HCT116 (cell line): ENCODE measurements at regions not wholly inside any gene's neighbourhood (a gene's known extent, or its start where the extent isn't known, plus 50 kb on each side); places are given as distances from the start of the nearest gene placed in this dataset.

Experiments used
- ATAC-seq: fragments of 200-7000 bp; cut with Tn5 transposase; 2 replicates; pipeline ENCODE4 v1.9.1; 2020; ENCODE audit warnings: mild to moderate bottlenecking, moderate library complexity
- BruUV-seq: library from RNA; stranded (reverse); fragments of 400-500 nt; replicated peaks from 2 replicates; lab custom pipeline; 2021; lab: Mats Ljungman, UMichigan
- CTCF ChIA-PET: fragments of 300-600 bp; sonication (Branson Sonifier 250); formaldehyde crosslinking; loops from one replicate; lab custom pipeline; 2021; ENCODE audit warnings: antibody characterized with exemption; lab: Charles Lee
- POLR2A ChIA-PET: fragments of 300-600, 350-600 bp; sonication (Branson Sonifier 250); formaldehyde crosslinking; loops from one replicate; lab custom pipeline; 2021; ENCODE audit warnings: antibody characterized with exemption; lab: Charles Lee
- RAD21 ChIA-PET, 2 experiments: fragments of 300-600 bp; sonication (Branson Sonifier 250); formaldehyde crosslinking; loops; one replicate each; lab custom pipeline; 2023; ENCODE audit warnings: low total read pairs in 2 of 2; ENCODE audit not compliant: uncharacterized antibody in 2 of 2, unreplicated experiment in 2 of 2, low non-redundant PET in 1 of 2; lab: Charles Lee
- DNase-seq: peaks from one replicate; pipeline ENCODE4 v3.0.0-alpha.2; 2010; ENCODE audit warnings: low read depth, low spot score
- H2AFZ ChIP-seq: fragments of 200-600 bp; shearing (Covaris generic), sonication (generic); 2 replicates; pipeline ENCODE4 v1.6.1; 2017; ENCODE audit warnings: low read depth, mixed run types, mixed read lengths, antibody characterized with exemption, low read length; ENCODE audit not compliant: poor library complexity, severe bottlenecking
- H3K27ac ChIP-seq: 2 replicates; pipeline ENCODE4 v1.5.1; 2012; ENCODE audit warnings: low read depth, low read length
- H3K27me3 ChIP-seq: fragments of 200-600 bp; sonication (generic); 2 replicates; pipeline ENCODE4 v1.6.1; 2016; ENCODE audit warnings: mixed run types, low read length, mixed read lengths; ENCODE audit not compliant: insufficient read depth
- H3K36me3 ChIP-seq, 2 experiments: fragments of 200-500 bp in 1 of 2; fragments of 200-600 bp in 1 of 2; sonication (Bioruptor generic) in 1 of 2; sonication (generic) in 1 of 2; 2 replicates each; pipeline versions ENCODE4 v1.5.1 to v1.6.1; 2014 to 2016; ENCODE audit warnings: low read length in 2 of 2, inconsistent platforms in 1 of 2, mixed read lengths in 1 of 2, mixed run types in 1 of 2; ENCODE audit not compliant: insufficient read depth in 2 of 2, control insufficient read depth in 1 of 2
- H3K4me1 ChIP-seq, 2 experiments: fragments of 200-600 bp in 1 of 2; sonication (generic) in 1 of 2; 2 replicates each; pipeline versions ENCODE4 v1.5.1 to v1.6.1; 2012 to 2017; ENCODE audit warnings: low read length in 2 of 2, inconsistent platforms in 1 of 2, mild to moderate bottlenecking in 1 of 2, mixed read lengths in 1 of 2, mixed run types in 1 of 2, moderate library complexity in 1 of 2; ENCODE audit not compliant: insufficient read depth in 2 of 2, control insufficient read depth in 1 of 2
- H3K4me2 ChIP-seq: fragments of 200-600 bp; sonication (generic); 2 replicates; pipeline ENCODE4 v1.6.1; 2017; ENCODE audit warnings: mixed run types, low read length, mixed read lengths
- H3K4me3 ChIP-seq, 2 experiments: fragments of 200-600 bp in 1 of 2; sonication (generic) in 1 of 2; replicated peaks in 1 of 2; 2 replicates each; pipeline ENCODE4 v1.5.1; 2011 to 2016; ENCODE audit warnings: low read length in 2 of 2, control low read depth in 1 of 2, low read depth in 1 of 2, mild to moderate bottlenecking in 1 of 2, mixed read lengths in 1 of 2, mixed run types in 1 of 2
- H3K79me2 ChIP-seq: fragments of 200-600 bp; sonication (generic); 2 replicates; pipeline ENCODE4 v1.6.1; 2017; ENCODE audit warnings: mild to moderate bottlenecking, mixed run types, low read length, moderate library complexity, mixed read lengths; ENCODE audit not compliant: insufficient read depth
- H3K9ac ChIP-seq: fragments of 200-600 bp; sonication (generic); 2 replicates; pipeline ENCODE4 v1.6.1; 2016; ENCODE audit warnings: low read length, mixed read lengths
- H3K9me2 ChIP-seq: fragments of 200-600 bp; sonication (generic), shearing (Covaris generic); 2 replicates; pipeline ENCODE4 v1.6.1; 2017; ENCODE audit warnings: mixed run types, mild to moderate bottlenecking, moderate library complexity; ENCODE audit not compliant: insufficient read depth
- H3K9me3 ChIP-seq, 2 experiments: fragments of 200-500 bp in 1 of 2; fragments of 200-600 bp in 1 of 2; sonication (Bioruptor generic) in 1 of 2; sonication (generic) in 1 of 2; 2 replicates each; pipeline ENCODE4 v1.6.1; 2014 to 2017; ENCODE audit warnings: low read length in 2 of 2, mixed read lengths in 2 of 2, inconsistent platforms in 1 of 2, low read depth in 1 of 2, mild to moderate bottlenecking in 1 of 2, mixed run types in 1 of 2, moderate library complexity in 1 of 2; ENCODE audit not compliant: control insufficient read depth in 1 of 2, insufficient read depth in 1 of 2
- H4K20me1 ChIP-seq: fragments of 200-600 bp; sonication (generic), shearing (Covaris generic); 2 replicates; pipeline ENCODE4 v1.6.1; 2017; ENCODE audit warnings: mixed run types, mild to moderate bottlenecking, moderate library complexity; ENCODE audit not compliant: insufficient read depth
- ATF3 ChIP-seq: IDR thresholded peaks from 2 replicates; pipeline ENCODE4 v1.6.1; 2012
- CBX3 ChIP-seq: IDR thresholded peaks from 2 replicates; pipeline ENCODE4 v1.6.1; 2012; ENCODE audit warnings: low read depth
- EGR1 ChIP-seq: IDR thresholded peaks from 2 replicates; pipeline ENCODE4 v1.6.1; 2012; ENCODE audit warnings: low read depth
- EZH2 ChIP-seq: fragments of 200-600 bp; sonication (generic); IDR thresholded peaks from 2 replicates; pipeline ENCODE4 v1.6.1; 2017; ENCODE audit warnings: antibody characterized with exemption, mixed run types
- FOSL1 ChIP-seq: IDR thresholded peaks from 2 replicates; pipeline ENCODE4 v1.6.1; 2012; ENCODE audit warnings: low read depth
- POLR2A ChIP-seq: IDR thresholded peaks from 2 replicates; pipeline ENCODE4 v1.7.0; 2011; ENCODE audit warnings: borderline replicate concordance; ENCODE audit not compliant: insufficient read depth, insufficient read length; ENCODE audit errors: extremely low read depth
- POLR2AphosphoS5 ChIP-seq: IDR thresholded peaks from 2 replicates; pipeline ENCODE4 v1.6.1; 2011; ENCODE audit warnings: mild to moderate bottlenecking, low read depth, low read length, moderate library complexity
- ZFX ChIP-seq: fragments of 450-650 bp; IDR thresholded peaks from 2 replicates; pipeline ENCODE4 v1.6.1; 2017
- ZNF274 ChIP-seq: fragments of 200-500 bp; sonication (Bioruptor generic); IDR thresholded peaks from 2 replicates; pipeline ENCODE4 v1.6.1; 2014; ENCODE audit warnings: mild to moderate bottlenecking, low read depth, low read length, inconsistent platforms
- intact Hi-C: fragments of 100-400 bp; cut with micrococcal nuclease; formaldehyde crosslinking; loops from 2 replicates; pipeline ENCODE4 v1.10.0; 2022

- no peak overlapping the region for H3K27ac ChIP-seq
- ChIA-PET RAD21 (no interaction called here), POLR2A (no interaction called here), CTCF (no interaction called here)
- no peaks in the 10 kb centered on the region for H3K79me2 ChIP-seq
- no peaks in the 10 kb centered on the region for H3K27me3 ChIP-seq
- ATAC-seq (no peak), DNase-seq (no peak)
- no peaks in the 10 kb centered on the region for H3K9me3 ChIP-seq
- TF ChIP-seq ZNF274 (no peak), ATF3 (no peak)
- H3K4me2 ChIP-seq, result no peak overlapping the region
- no peak overlapping the region for H3K9ac ChIP-seq
- intact Hi-C loops, result no loop called here
- H3K4me1 ChIP-seq, result no peaks in the 10 kb centered on the region
- H2AFZ ChIP-seq, result no peak overlapping the region
- H3K9me2 ChIP-seq, result no peaks in the 10 kb centered on the region
- no peak overlapping the region for H3K4me3 ChIP-seq
- no peaks in the 10 kb centered on the region for H3K36me3 ChIP-seq
- H4K20me1 ChIP-seq, result no peaks in the 10 kb centered on the region
- no TSS peak for BruUV-seq
Observed at GRCh38 chrX:84873176-84873575, 130.5 kb upstream of the APOOL start.

- Histone ChIP-seq H3K79me2 (no peaks in the 10 kb centered on the region), H3K4me3 (no peak overlapping the region), H3K36me3 (no peaks in the 10 kb centered on the region), H3K9ac (no peak overlapping the region), H3K9me3 (no peaks in the 10 kb centered on the region), H3K27ac (no peak overlapping the region), H4K20me1 (no peaks in the 10 kb centered on the region), H3K4me1 (no peaks in the 10 kb centered on the region), H2AFZ (no peak overlapping the region), H3K9me2 (no peaks in the 10 kb centered on the region), H3K4me2 (no peak overlapping the region), H3K27me3 (no peaks in the 10 kb centered on the region)
- TF ChIP-seq ZFX, result no peak
- no peak for TF ChIP-seq EGR1
- no peak for TF ChIP-seq EZH2
- no peak for TF ChIP-seq POLR2A
- no peak for TF ChIP-seq POLR2AphosphoS5
- TF ChIP-seq FOSL1, result no peak
- TF ChIP-seq CBX3, result no peak
- ChIA-PET RAD21 (no interaction called here), CTCF (no interaction called here), POLR2A (no interaction called here)
- no TSS peak for BruUV-seq
- intact Hi-C loops, result no loop called here
- ATAC-seq (no peak), DNase-seq (no peak)
Observed at GRCh38 chrX:84876876-84877275, 126.8 kb upstream of the APOOL start.
